Activated naive CD8-positive, alpha-beta T cell treated with anti-CD3 and anti-CD28 coated beads for 36 hours (primary cell): ENCODE measurements at regions not wholly inside any gene's neighbourhood (a gene's known extent, or its start where the extent isn't known, plus 50 kb on each side); places are given as distances from the start of the nearest gene placed in this dataset.

Source experiments
- DNase-seq: peaks from one replicate; pipeline ENCODE4 v3.0.0; 2021
- H3K27ac Mint-ChIP-seq: one replicate; pipeline ENCODE4 v1.8.0; 2022; ENCODE audit warnings: mild to moderate bottlenecking, moderate library complexity, mixed read lengths
- H3K27me3 Mint-ChIP-seq: one replicate; pipeline ENCODE4 v1.8.0; 2022; ENCODE audit warnings: mild to moderate bottlenecking, mixed read lengths
- H3K36me3 Mint-ChIP-seq: one replicate; pipeline ENCODE4 v1.8.0; 2021; ENCODE audit warnings: mild to moderate bottlenecking, mixed read lengths
- H3K4me1 Mint-ChIP-seq: one replicate; pipeline ENCODE4 v1.8.0; 2021; ENCODE audit warnings: mixed read lengths
- H3K4me3 Mint-ChIP-seq: one replicate; pipeline ENCODE4 v1.8.0; 2022; ENCODE audit warnings: mild to moderate bottlenecking, moderate library complexity, mixed read lengths
- H3K9me3 Mint-ChIP-seq: one replicate; pipeline ENCODE4 v1.8.0; 2022; ENCODE audit warnings: mixed read lengths

GRCh38 chr9:14499976-14500375 is 186.0 kb upstream of the NFIB start:
- H3K4me3 Mint-ChIP-seq, result no peak overlapping the region
- H3K4me1 Mint-ChIP-seq, result no peaks in the 10 kb centered on the region
- no peaks in the 10 kb centered on the region for H3K36me3 Mint-ChIP-seq
- H3K27ac Mint-ChIP-seq, result no peak overlapping the region
- no peaks in the 10 kb centered on the region for H3K9me3 Mint-ChIP-seq
- DNase-seq, result no peak
- peaks cover 4% of the 10 kb centered on the region for H3K27me3 Mint-ChIP-seq

- no peak for DNase-seq
- Mint-ChIP-seq H3K27ac (no peak overlapping the region), H3K9me3 (no peaks in the 10 kb centered on the region), H3K4me1 (no peaks in the 10 kb centered on the region), H3K4me3 (no peak overlapping the region), H3K27me3 (peaks cover 4% of the 10 kb centered on the region), H3K36me3 (no peaks in the 10 kb centered on the region)
Measured at GRCh38 chr9:14498824-14499223, 184.9 kb upstream of the NFIB start.

GRCh38 chr9:14497476-14497875 is 183.5 kb upstream of the NFIB start:
- no peaks in the 10 kb centered on the region for H3K9me3 Mint-ChIP-seq
- H3K4me1 Mint-ChIP-seq, result no peaks in the 10 kb centered on the region
- H3K36me3 Mint-ChIP-seq, result no peaks in the 10 kb centered on the region
- no peak overlapping the region for H3K27ac Mint-ChIP-seq
- DNase-seq, result no peak
- H3K4me3 Mint-ChIP-seq, result no peak overlapping the region
- H3K27me3 Mint-ChIP-seq, result peaks cover 4% of the 10 kb centered on the region

GRCh38 chr9:14488421-14489190 is 174.7 kb upstream of the NFIB start:
- H3K27ac Mint-ChIP-seq, result no peak overlapping the region
- H3K4me3 Mint-ChIP-seq, result no peak overlapping the region
- peaks cover 2% of the 10 kb centered on the region for H3K9me3 Mint-ChIP-seq
- peaks cover 12% of the 10 kb centered on the region for H3K27me3 Mint-ChIP-seq
- no peaks in the 10 kb centered on the region for H3K36me3 Mint-ChIP-seq
- H3K4me1 Mint-ChIP-seq, result no peaks in the 10 kb centered on the region
- DNase-seq, result no peak

- Mint-ChIP-seq H3K4me1 (no peaks in the 10 kb centered on the region), H3K4me3 (no peak overlapping the region), H3K27me3 (peaks cover 12% of the 10 kb centered on the region), H3K27ac (no peak overlapping the region), H3K36me3 (no peaks in the 10 kb centered on the region), H3K9me3 (peaks cover 2% of the 10 kb centered on the region)
- no peak for DNase-seq
Measured at GRCh38 chr9:14487547-14488185, 173.7 kb upstream of the NFIB start.

GRCh38 chr9:14485366-14485765 is 171.4 kb upstream of the NFIB start:
- Mint-ChIP-seq H3K4me1 (no peaks in the 10 kb centered on the region), H3K36me3 (no peaks in the 10 kb centered on the region), H3K27ac (no peak overlapping the region), H3K9me3 (no peaks in the 10 kb centered on the region), H3K27me3 (peaks cover 16% of the 10 kb centered on the region), H3K4me3 (no peak overlapping the region)
- no peak for DNase-seq

GRCh38 chr9:14482856-14483255 is 168.9 kb upstream of the NFIB start:
- Mint-ChIP-seq H3K4me1 (no peaks in the 10 kb centered on the region), H3K9me3 (peaks cover 2% of the 10 kb centered on the region), H3K27me3 (peaks cover 20% of the 10 kb centered on the region), H3K4me3 (no peak overlapping the region), H3K27ac (no peak overlapping the region), H3K36me3 (no peaks in the 10 kb centered on the region)
- DNase-seq, result no peak

GRCh38 chr9:14480526-14480925 is 166.6 kb upstream of the NFIB start:
- Mint-ChIP-seq H3K27ac (no peak overlapping the region), H3K27me3 (peaks cover 15% of the 10 kb centered on the region), H3K36me3 (no peaks in the 10 kb centered on the region), H3K9me3 (peaks cover 2% of the 10 kb centered on the region), H3K4me1 (no peaks in the 10 kb centered on the region), H3K4me3 (no peak overlapping the region)
- no peak for DNase-seq

- no peaks in the 10 kb centered on the region for H3K36me3 Mint-ChIP-seq
- no peak for DNase-seq
- peaks cover 2% of the 10 kb centered on the region for H3K9me3 Mint-ChIP-seq
- H3K4me3 Mint-ChIP-seq, result no peak overlapping the region
- peaks cover 8% of the 10 kb centered on the region for H3K27me3 Mint-ChIP-seq
- H3K27ac Mint-ChIP-seq, result no peak overlapping the region
- H3K4me1 Mint-ChIP-seq, result no peaks in the 10 kb centered on the region
Measured at GRCh38 chr9:14479163-14479560, 165.2 kb upstream of the NFIB start.

- Mint-ChIP-seq H3K9me3 (peaks cover 2% of the 10 kb centered on the region), H3K27me3 (peaks cover 8% of the 10 kb centered on the region), H3K4me3 (no peak overlapping the region), H3K27ac (no peak overlapping the region), H3K4me1 (no peaks in the 10 kb centered on the region), H3K36me3 (no peaks in the 10 kb centered on the region)
- no peak for DNase-seq
Measured at GRCh38 chr9:14478175-14479162, 164.5 kb upstream of the NFIB start.

GRCh38 chr9:14471041-14471440 is 157.1 kb upstream of the NFIB start:
- Mint-ChIP-seq H3K9me3 (no peaks in the 10 kb centered on the region), H3K36me3 (no peaks in the 10 kb centered on the region), H3K4me1 (no peaks in the 10 kb centered on the region), H3K27me3 (peaks cover 7% of the 10 kb centered on the region), H3K4me3 (no peak overlapping the region), H3K27ac (no peak overlapping the region)
- DNase-seq, result no peak

- DNase-seq, result no peak
- no peaks in the 10 kb centered on the region for H3K4me1 Mint-ChIP-seq
- H3K27me3 Mint-ChIP-seq, result peaks cover 7% of the 10 kb centered on the region
- H3K9me3 Mint-ChIP-seq, result no peaks in the 10 kb centered on the region
- H3K27ac Mint-ChIP-seq, result no peak overlapping the region
- no peak overlapping the region for H3K4me3 Mint-ChIP-seq
- H3K36me3 Mint-ChIP-seq, result no peaks in the 10 kb centered on the region
Measured at GRCh38 chr9:14467675-14468374, 153.9 kb upstream of the NFIB start.

- Mint-ChIP-seq H3K4me1 (no peaks in the 10 kb centered on the region), H3K9me3 (no peaks in the 10 kb centered on the region), H3K36me3 (no peaks in the 10 kb centered on the region), H3K27ac (no peak overlapping the region), H3K27me3 (peaks cover 6% of the 10 kb centered on the region), H3K4me3 (no peak overlapping the region)
- DNase-seq, result no peak
Measured at GRCh38 chr9:14466828-14467227, 152.9 kb upstream of the NFIB start.

GRCh38 chr9:14466429-14466818 is 152.5 kb upstream of the NFIB start:
- Mint-ChIP-seq H3K4me3 (no peak overlapping the region), H3K4me1 (no peaks in the 10 kb centered on the region), H3K27me3 (peaks cover 4% of the 10 kb centered on the region), H3K27ac (no peak overlapping the region), H3K36me3 (no peaks in the 10 kb centered on the region), H3K9me3 (no peaks in the 10 kb centered on the region)
- no peak for DNase-seq

GRCh38 chr9:14462950-14463349 is 149.0 kb upstream of the NFIB start:
- Mint-ChIP-seq H3K4me1 (no peaks in the 10 kb centered on the region), H3K4me3 (no peak overlapping the region), H3K36me3 (no peaks in the 10 kb centered on the region), H3K9me3 (peaks cover 1% of the 10 kb centered on the region), H3K27ac (no peak overlapping the region), H3K27me3 (no peaks in the 10 kb centered on the region)
- no peak for DNase-seq
